ENCODE measurements at regions not wholly inside any gene's neighbourhood (a gene's known extent, or its start where the extent isn't known, plus 50 kb on each side); places are given as distances from the start of the nearest gene placed in this dataset.
"Not testable (repeated sequence)": the region's sequence is repeated elsewhere in the genome, so short reads cannot be mapped to it uniquely, and the experiment has no call there.

GRCh38 chr20:48384147-48384818, 443.5 kb downstream of the PREX1 start:
- H3K27me3 Mint-ChIP-seq = peaks cover 19% of the 10 kb centered on the region
- ATAC-seq (ENCODE audit: low read depth) = peak; percentile 80
- peak in 1 of 2 donors; percentile 15 for DNase-seq (ENCODE audit: low spot score in 2 of 2)
- H3K36me3 Mint-ChIP-seq = peaks cover 3% of the 10 kb centered on the region
- H3K4me1 Mint-ChIP-seq = peaks cover 5% of the 10 kb centered on the region
- H3K27ac Mint-ChIP-seq = no peak overlapping the region
- H3K9me3 Mint-ChIP-seq = no peaks in the 10 kb centered on the region
- no peak overlapping the region for H3K4me3 Mint-ChIP-seq

GRCh38 chr20:48383252-48383651, 444.5 kb downstream of the PREX1 start:
- DNase-seq (ENCODE audit: low spot score in 2 of 2) (no peak), ATAC-seq (ENCODE audit: low read depth) (no peak)
- Mint-ChIP-seq H3K9me3 (no peaks in the 10 kb centered on the region), H3K4me1 (peaks cover 5% of the 10 kb centered on the region), H3K27ac (no peak overlapping the region), H3K27me3 (peaks cover 23% of the 10 kb centered on the region), H3K4me3 (no peak overlapping the region), H3K36me3 (peaks cover 3% of the 10 kb centered on the region)

DNA sequence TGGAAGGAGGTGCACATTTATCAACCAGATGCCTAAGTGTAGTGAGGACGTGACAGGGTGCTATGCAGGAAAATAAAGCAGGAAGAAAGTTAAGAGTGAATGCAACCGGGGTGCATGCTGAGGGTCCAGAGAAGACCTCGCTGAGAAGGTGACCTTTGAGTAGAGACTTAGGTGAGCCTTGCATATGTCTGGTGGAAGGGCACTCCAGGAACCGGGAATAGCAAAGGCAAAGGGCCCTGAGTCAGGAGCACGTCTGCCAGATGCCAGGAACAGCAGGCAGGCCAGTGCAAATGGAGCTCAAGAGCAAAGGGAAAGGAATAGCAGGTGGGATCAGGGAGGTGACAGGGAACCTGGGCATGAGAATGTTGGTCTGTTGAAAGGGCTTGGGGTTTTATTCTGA, 445.5 kb downstream of the PREX1 start:
- Mint-ChIP-seq H3K36me3 (peaks cover 3% of the 10 kb centered on the region), H3K4me1 (peaks cover 6% of the 10 kb centered on the region), H3K9me3 (no peaks in the 10 kb centered on the region), H3K4me3 (no peak overlapping the region), H3K27ac (no peak overlapping the region), H3K27me3 (peaks cover 26% of the 10 kb centered on the region)
- DNase-seq (ENCODE audit: low spot score in 2 of 2) (no peak), ATAC-seq (ENCODE audit: low read depth) (no peak)

GRCh38 chr20:48381353-48382120, 446.3 kb downstream of the PREX1 start:
- peaks cover 8% of the 10 kb centered on the region for H3K4me1 Mint-ChIP-seq
- no peak overlapping the region for H3K27ac Mint-ChIP-seq
- peaks cover 29% of the 10 kb centered on the region for H3K27me3 Mint-ChIP-seq
- ATAC-seq (ENCODE audit: low read depth) = no peak
- peaks cover 3% of the 10 kb centered on the region for H3K36me3 Mint-ChIP-seq
- no peak overlapping the region for H3K4me3 Mint-ChIP-seq
- no peak for DNase-seq (ENCODE audit: low spot score in 2 of 2)
- no peaks in the 10 kb centered on the region for H3K9me3 Mint-ChIP-seq

DNA sequence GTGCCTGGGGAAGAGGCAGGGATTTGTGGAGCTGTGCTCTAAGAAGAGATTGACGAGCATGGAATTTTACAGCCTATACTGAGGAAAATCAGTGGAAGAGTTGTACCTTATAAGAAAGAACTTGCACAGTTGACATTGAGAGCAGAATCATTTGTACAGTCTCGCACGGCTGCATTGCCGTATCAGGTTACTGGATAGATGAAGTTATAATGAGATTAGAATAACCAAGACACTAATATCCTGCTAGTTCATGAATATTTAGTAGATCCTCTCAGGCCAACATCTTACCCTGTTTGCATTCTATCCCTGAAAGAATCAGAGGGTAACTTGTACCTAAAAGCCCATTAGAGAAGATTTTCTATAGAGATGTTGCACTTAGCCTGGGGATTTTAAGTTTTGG, 447.1 kb downstream of the PREX1 start:
- H3K27ac Mint-ChIP-seq = no peak overlapping the region
- peaks cover 26% of the 10 kb centered on the region for H3K27me3 Mint-ChIP-seq
- H3K4me1 Mint-ChIP-seq = peaks cover 8% of the 10 kb centered on the region
- DNase-seq (ENCODE audit: low spot score in 2 of 2) = no peak
- no peak overlapping the region for H3K4me3 Mint-ChIP-seq
- H3K9me3 Mint-ChIP-seq = no peaks in the 10 kb centered on the region
- H3K36me3 Mint-ChIP-seq = peaks cover 3% of the 10 kb centered on the region
- no peak for ATAC-seq (ENCODE audit: low read depth)

GRCh38 chr20:48378976-48379675, 448.7 kb downstream of the PREX1 start:
- Mint-ChIP-seq H3K4me3 (no peak overlapping the region), H3K27ac (no peak overlapping the region), H3K27me3 (peaks cover 32% of the 10 kb centered on the region), H3K9me3 (no peaks in the 10 kb centered on the region), H3K36me3 (peaks cover 3% of the 10 kb centered on the region), H3K4me1 (peaks cover 4% of the 10 kb centered on the region)
- no peak for ATAC-seq (ENCODE audit: low read depth)
- no peak for DNase-seq (ENCODE audit: low spot score in 2 of 2)

GRCh38 chr20:48377940-48378339, 449.9 kb downstream of the PREX1 start:
- H3K27me3 Mint-ChIP-seq = peaks cover 36% of the 10 kb centered on the region

GRCh38 chr20:48375804-48376203, 452.0 kb downstream of the PREX1 start:
- Mint-ChIP-seq H3K27me3 (peaks cover 28% of the 10 kb centered on the region), H3K36me3 (no peaks in the 10 kb centered on the region), H3K4me1 (peaks cover 4% of the 10 kb centered on the region), H3K4me3 (no peak overlapping the region), H3K27ac (no peak overlapping the region), H3K9me3 (no peaks in the 10 kb centered on the region)
- no peak for DNase-seq (ENCODE audit: low spot score in 2 of 2)
- no peak for ATAC-seq (ENCODE audit: low read depth)

More at GRCh38 chr20:48377940-48378339, 449.9 kb downstream of the PREX1 start:
- Mint-ChIP-seq H3K27ac (no peak overlapping the region), H3K4me1 (peaks cover 4% of the 10 kb centered on the region), H3K4me3 (no peak overlapping the region), H3K9me3 (no peaks in the 10 kb centered on the region), H3K36me3 (peaks cover 3% of the 10 kb centered on the region)
- ATAC-seq (ENCODE audit: low read depth) = no peak
- DNase-seq (ENCODE audit: low spot score in 2 of 2) = no peak

DNA sequence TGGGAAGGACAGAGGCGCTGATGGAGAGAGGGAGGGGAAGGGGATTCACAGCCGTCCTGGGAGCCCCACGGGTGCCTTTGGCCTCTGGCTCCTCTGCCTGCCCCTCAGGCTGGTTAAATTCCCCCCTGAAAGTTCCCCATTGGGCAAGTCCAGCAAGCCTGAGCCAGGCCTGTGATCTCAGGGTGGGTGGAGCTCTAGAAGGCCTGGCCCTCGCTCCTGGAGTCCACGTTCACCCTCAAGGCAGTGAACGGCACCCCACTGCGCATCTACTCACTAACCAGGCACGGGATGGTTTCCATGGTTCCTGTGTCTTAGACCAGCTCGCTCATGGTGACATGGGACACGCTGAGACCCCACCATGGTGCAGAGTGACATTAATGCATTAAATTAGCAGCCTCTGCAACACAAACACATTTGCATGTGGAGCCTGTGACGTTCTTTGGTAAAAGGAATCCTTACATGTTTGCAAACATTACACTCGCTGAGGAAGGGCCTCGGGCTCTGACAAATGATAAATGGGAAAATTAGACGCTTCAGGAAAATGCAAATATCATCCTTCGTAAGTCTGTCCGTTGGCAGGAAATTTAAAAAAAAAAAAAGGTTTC, 452.7 kb downstream of the PREX1 start:
- Mint-ChIP-seq H3K36me3 (no peaks in the 10 kb centered on the region), H3K27me3 (peaks cover 28% of the 10 kb centered on the region), H3K4me1 (peaks cover 4% of the 10 kb centered on the region), H3K9me3 (no peaks in the 10 kb centered on the region), H3K27ac (no peak overlapping the region), H3K4me3 (no peak overlapping the region)
- DNase-seq (ENCODE audit: low spot score in 2 of 2) (no peak), ATAC-seq (ENCODE audit: low read depth) (no peak)

GRCh38 chr20:48374031-48374907, 453.5 kb downstream of the PREX1 start:
- H3K9me3 Mint-ChIP-seq; H3K36me3 Mint-ChIP-seq; DNase-seq (ENCODE audit: low spot score in 2 of 2); H3K4me1 Mint-ChIP-seq; H3K4me3 Mint-ChIP-seq: not testable (repeated sequence)
- peak; percentile 37 for ATAC-seq (ENCODE audit: low read depth)
- H3K27ac Mint-ChIP-seq = peak overlapping the region; percentile 57
- H3K27me3 Mint-ChIP-seq = peaks cover 26% of the 10 kb centered on the region

DNA sequence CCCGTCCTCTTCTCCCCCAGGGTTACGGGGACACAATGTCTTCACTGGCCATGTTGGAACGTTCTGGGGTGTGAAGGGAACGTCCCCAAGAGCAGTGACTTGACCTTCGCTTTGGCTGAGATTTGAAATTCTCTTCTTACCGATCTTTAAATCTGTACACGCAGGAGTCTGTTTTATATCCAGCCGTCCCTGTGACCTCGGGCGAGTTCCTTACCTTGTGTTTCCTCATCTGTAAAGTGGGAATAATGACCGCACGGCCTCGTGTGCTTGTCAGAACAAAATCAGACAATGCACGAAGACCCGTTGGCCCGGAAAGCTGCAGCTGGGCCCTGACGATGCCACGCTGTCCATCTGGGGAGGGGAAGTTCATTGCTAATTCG, 454.3 kb downstream of the PREX1 start:
- no peak for DNase-seq (ENCODE audit: low spot score in 2 of 2)
- H3K27ac Mint-ChIP-seq = no peak overlapping the region
- H3K27me3 Mint-ChIP-seq = peaks cover 23% of the 10 kb centered on the region
- H3K36me3 Mint-ChIP-seq = no peaks in the 10 kb centered on the region
- no peaks in the 10 kb centered on the region for H3K9me3 Mint-ChIP-seq
- peaks cover 5% of the 10 kb centered on the region for H3K4me1 Mint-ChIP-seq
- H3K4me3 Mint-ChIP-seq = no peak overlapping the region
- ATAC-seq (ENCODE audit: low read depth) = no peak

DNA sequence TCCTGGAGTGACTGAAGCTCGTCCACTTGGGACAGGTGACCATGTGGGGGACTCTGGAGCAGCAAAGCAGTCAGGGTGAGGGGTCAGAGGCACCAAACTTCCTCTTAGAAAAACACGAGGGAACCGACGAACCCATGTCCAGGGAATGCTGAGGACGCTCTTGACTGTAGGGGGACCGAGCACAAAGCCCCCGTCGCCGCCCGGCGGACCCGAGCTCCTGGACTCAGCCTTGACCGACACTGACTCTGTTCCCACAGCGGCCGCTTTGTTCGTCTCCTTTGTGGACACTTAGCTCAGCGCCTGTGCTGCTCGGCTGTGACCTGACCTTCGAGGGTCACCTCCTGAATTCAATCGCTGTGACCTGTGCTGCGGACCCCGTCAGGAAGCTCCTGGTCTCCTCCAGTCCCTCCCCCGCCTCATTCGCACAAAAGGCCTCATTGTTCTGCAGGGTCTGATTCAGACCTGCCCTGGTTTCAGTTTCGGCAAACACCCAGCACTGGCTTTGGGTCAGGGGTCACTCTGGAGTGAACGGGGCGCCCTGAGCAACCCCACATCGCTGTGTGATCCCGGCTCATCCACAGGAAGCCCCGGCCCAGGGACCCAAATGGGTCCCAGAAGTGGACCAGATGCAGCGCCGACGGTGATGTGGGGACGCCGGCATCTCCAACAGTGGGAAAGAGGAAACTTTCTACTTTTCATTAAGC, 454.8 kb downstream of the PREX1 start:
- not testable (repeated sequence) for H3K9me3 Mint-ChIP-seq; H3K4me3 Mint-ChIP-seq; H3K4me1 Mint-ChIP-seq; H3K27ac Mint-ChIP-seq; H3K36me3 Mint-ChIP-seq; DNase-seq (ENCODE audit: low spot score in 2 of 2); ATAC-seq (ENCODE audit: low read depth)
- peaks cover 19% of the 10 kb centered on the region for H3K27me3 Mint-ChIP-seq

DNA sequence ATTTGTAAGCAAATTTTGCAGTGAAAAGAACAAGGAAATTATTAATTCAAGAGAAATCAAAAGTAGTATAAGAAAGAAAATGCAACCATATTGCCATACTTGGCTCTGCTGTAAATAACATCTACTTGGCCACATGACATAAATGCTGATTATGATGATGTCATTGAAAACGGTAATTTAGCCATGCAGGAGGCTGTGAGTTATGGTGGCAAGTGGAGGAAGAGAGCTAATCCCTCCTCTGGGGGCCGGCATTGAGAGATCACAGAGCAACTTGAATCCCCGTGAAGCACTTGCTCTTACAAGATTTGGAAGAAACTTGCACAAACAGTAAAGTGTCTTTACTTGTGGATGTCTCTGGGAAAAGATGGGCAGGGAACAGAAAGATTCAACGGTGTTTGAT, 456.6 kb downstream of the PREX1 start:
- Mint-ChIP-seq H3K27ac (no peak overlapping the region), H3K4me1 (peaks cover 7% of the 10 kb centered on the region), H3K9me3 (peaks cover 2% of the 10 kb centered on the region), H3K4me3 (no peak overlapping the region), H3K36me3 (peaks cover 7% of the 10 kb centered on the region), H3K27me3 (peaks cover 13% of the 10 kb centered on the region)
- DNase-seq (ENCODE audit: low spot score in 2 of 2) (no peak), ATAC-seq (ENCODE audit: low read depth) (no peak)

All from memory B cell (primary cell).